Astrocyte of the spinal cord (primary cell): ENCODE measurements at regions not wholly inside any gene's neighbourhood (a gene's known extent, or its start where the extent isn't known, plus 50 kb on each side); places are given as distances from the start of the nearest gene placed in this dataset.

ENCODE experiments used
- DNase-seq: peaks from one replicate; pipeline ENCODE4 v3.0.0; 2011; ENCODE audit warnings: low read depth, low spot score
- H3K4me3 ChIP-seq: 2 replicates; pipeline ENCODE4 v1.5.1; 2011; ENCODE audit warnings: low read depth, mild to moderate bottlenecking, low read length, moderate library complexity
- in situ Hi-C: cut with HindIII; loops from 2 replicates; pipeline ENCODE4 v1.10.0; 2017; ENCODE audit warnings: low sequenced_read_pairs
- TF ChIP-seq, protein P1 (sequence below): IDR thresholded peaks from 2 replicates; pipeline ENCODE4 v1.5.1; 2012; ENCODE audit warnings: low read depth, mild to moderate bottlenecking, low read length, inconsistent platforms

DNA sequence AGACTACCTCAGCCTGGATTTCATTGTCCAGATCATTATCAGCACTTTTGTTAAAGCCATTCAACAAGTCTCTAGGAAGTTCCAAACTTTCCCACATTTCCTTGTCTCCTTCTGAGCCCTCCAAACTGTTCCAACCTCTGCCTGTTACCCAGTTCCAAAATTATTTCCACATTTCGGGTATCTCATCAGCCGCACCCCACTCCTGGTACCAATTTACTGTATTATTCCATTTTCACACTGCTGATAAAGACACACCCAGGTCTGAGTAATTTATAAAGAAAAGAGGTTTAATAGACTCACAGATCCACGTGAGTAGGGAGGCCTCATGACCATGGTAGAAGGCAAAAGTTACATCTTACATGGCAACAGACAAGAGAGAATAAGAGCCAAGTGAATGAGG, 1198.3 kb upstream of the ALCAM start:
- in situ Hi-C loops, result no loop called here
- DNase-seq, result no peak
- TF ChIP-seq, protein P1, sequence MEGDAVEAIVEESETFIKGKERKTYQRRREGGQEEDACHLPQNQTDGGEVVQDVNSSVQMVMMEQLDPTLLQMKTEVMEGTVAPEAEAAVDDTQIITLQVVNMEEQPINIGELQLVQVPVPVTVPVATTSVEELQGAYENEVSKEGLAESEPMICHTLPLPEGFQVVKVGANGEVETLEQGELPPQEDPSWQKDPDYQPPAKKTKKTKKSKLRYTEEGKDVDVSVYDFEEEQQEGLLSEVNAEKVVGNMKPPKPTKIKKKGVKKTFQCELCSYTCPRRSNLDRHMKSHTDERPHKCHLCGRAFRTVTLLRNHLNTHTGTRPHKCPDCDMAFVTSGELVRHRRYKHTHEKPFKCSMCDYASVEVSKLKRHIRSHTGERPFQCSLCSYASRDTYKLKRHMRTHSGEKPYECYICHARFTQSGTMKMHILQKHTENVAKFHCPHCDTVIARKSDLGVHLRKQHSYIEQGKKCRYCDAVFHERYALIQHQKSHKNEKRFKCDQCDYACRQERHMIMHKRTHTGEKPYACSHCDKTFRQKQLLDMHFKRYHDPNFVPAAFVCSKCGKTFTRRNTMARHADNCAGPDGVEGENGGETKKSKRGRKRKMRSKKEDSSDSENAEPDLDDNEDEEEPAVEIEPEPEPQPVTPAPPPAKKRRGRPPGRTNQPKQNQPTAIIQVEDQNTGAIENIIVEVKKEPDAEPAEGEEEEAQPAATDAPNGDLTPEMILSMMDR, result no peak
- H3K4me3 ChIP-seq, result no peak overlapping the region

DNA sequence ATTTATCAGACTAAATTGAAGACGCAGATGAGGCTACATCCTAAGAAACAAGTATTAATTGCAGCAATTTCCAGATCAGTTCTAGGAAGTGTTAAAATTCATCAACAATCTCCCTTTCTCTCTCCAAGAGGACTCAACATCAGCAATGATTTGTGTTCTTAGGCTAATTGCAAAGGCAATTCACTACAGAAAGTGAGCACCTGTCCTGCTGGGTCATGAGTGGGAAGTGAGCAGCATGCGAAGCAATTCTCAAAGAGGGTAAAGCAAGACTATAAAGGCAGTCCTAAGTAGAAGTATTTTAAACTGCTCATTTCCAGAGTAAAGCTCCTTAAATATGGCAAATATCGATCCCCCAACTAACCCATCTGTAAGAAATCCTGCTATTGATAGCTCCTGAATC, 1191.0 kb upstream of the ALCAM start:
- in situ Hi-C loops, result no loop called here
- H3K4me3 ChIP-seq, result no peak overlapping the region
- DNase-seq, result no peak
- TF ChIP-seq, protein P1, result no peak

DNA sequence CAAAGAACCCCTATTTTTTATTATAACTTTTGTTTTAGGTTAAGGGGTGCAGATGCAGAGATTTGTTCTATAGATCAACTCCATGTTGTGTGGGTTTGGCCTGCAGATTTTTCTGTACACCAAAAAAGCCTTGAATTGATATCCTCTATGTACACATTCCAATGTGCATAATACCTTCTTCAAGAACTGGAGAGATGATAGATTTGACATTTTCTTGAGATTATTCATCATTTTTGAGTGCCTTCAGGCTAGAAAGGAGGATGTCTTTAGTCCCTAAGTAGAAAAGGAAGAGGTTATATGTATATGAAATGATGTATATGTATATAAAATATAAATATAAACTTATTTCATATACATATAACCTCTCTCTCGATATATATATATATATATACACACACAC, 1190.0 kb upstream of the ALCAM start:
- H3K4me3 ChIP-seq, result no peak overlapping the region
- TF ChIP-seq, protein P1, result no peak
- in situ Hi-C loops, result no loop called here
- DNase-seq, result no peak

DNA sequence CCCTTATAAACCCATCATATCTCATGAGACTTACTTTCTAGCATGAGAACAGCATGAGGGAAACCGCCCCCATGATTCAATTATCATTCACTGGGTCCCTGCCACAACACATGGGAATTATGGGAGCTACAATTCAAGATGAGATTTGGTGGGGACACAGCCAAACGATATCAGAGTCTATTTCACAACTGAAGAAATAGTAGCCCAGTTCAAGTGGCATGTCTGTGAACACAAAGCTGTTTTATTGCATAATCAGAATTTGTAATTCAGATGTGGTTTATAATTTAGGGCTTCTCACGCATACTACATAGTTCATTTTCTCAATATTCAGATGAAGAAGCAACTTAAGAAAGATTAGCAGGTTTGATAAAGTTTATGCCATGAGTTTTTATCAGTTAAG, 1188.0 kb upstream of the ALCAM start:
- in situ Hi-C loops, result no loop called here
- TF ChIP-seq, protein P1, result no peak

DNA sequence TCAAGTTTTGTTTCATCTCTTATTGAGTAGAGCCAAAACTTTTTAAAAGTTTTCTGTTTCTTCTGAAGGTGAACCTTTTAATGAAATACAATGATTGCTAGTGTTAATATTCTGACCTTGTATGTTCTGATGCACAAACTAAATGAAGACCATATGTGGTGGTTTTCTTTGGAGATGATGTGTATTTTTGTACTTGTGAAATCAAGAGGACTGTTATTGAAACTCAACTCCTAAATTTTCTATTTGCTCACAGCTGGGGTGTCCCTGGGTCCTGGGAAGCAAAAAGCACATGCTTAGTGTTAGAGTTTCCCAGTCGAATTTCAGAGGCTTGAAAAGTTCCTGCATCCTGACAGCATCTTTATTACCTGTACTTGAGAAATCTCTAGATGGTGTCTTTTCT, 1185.8 kb upstream of the ALCAM start:
- in situ Hi-C loops, result no loop called here
- TF ChIP-seq, protein P1, result no peak
- no peak overlapping the region for H3K4me3 ChIP-seq
- peak; percentile 58 for DNase-seq

More for the DNA sequence above, 1188.0 kb upstream of the ALCAM start:
- H3K4me3 ChIP-seq, result no peak overlapping the region
- DNase-seq, result no peak

DNA sequence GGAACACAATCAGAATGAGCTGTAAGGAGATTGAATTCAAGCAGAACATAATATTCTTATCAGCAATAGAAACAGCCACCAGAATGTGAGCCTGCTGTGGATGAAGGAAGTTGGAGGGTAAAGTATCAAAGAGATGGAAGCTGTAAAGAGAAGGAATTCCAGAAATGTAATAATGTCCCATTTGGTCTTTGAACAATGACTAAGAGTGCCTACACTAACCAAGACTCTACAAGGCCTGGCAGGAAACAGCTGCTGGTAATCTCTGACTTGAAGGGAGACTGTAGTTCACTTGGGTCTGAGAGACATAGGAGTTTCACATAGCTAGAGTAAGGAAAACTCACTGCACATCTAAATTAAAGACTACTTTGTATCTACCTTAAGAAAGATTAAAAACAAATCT, 1176.0 kb upstream of the ALCAM start:
- in situ Hi-C loops, result no loop called here
- TF ChIP-seq, protein P1, result no peak
- peak; percentile 40 for DNase-seq
- no peak overlapping the region for H3K4me3 ChIP-seq

DNA sequence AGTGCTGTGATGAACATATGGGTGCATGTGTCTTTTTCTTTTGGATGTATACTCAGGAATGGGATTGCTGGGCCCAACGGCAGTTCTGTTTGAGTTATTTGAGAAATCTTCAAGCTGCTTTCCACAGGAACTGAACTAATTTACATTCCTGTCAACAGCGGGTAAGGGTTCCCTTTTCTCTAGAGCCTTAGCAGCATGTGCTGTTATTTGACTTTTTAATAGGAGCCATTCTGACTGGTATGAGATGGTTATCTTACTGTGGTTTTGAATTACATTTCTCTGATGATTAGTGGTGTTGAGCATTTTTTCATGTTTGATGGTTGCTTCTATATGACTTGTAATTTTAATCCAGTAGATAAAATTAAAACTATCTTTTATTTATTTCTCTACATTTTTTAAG, 1168.6 kb upstream of the ALCAM start:
- DNase-seq, result no peak
- TF ChIP-seq, protein P1, result no peak
- in situ Hi-C loops, result no loop called here
- H3K4me3 ChIP-seq, result no peak overlapping the region
